GM23338 (cell line): ENCODE measurements at regions not wholly inside any gene's neighbourhood (a gene's known extent, or its start where the extent isn't known, plus 50 kb on each side); places are given as distances from the start of the nearest gene placed in this dataset.

ENCODE experiments used
- ATAC-seq: fragments of 200-7000 bp; cut with Tn5 transposase; 3 replicates; pipeline ENCODE4 v1.9.1; 2020
- DNase-seq: peaks from one replicate; pipeline ENCODE4 v3.0.0-alpha.2; 2015; ENCODE audit warnings: low spot score
- H2AFZ ChIP-seq: fragments of 200-600 bp; sonication (generic); 2 replicates; pipeline ENCODE4 v1.8.0; 2016; ENCODE audit warnings: antibody characterized with exemption, mild to moderate bottlenecking, moderate library complexity
- H3F3A ChIP-seq: fragments of 200-600 bp; sonication (generic); replicated peaks from 2 replicates; pipeline ENCODE4 v1.8.0; 2017; ENCODE audit warnings: antibody characterized with exemption, mixed run types, low read depth
- H3K27ac ChIP-seq: fragments of 200-600 bp; sonication (generic); 2 replicates; pipeline ENCODE4 v1.6.1; 2016; ENCODE audit warnings: low read depth
- H3K27me3 ChIP-seq: fragments of 200-600 bp; sonication (generic); 2 replicates; pipeline ENCODE4 v1.8.0; 2016; ENCODE audit warnings: mild to moderate bottlenecking, mixed run types, moderate library complexity; ENCODE audit not compliant: insufficient read depth
- H3K36me3 ChIP-seq: fragments of 200-600 bp; sonication (generic); 2 replicates; pipeline ENCODE4 v1.8.0; 2016; ENCODE audit warnings: mild to moderate bottlenecking; ENCODE audit not compliant: insufficient read depth
- H3K4me1 ChIP-seq: fragments of 200-600 bp; sonication (generic); 2 replicates; pipeline ENCODE4 v1.8.0; 2016; ENCODE audit warnings: mild to moderate bottlenecking, moderate library complexity; ENCODE audit not compliant: insufficient read depth
- H3K4me2 ChIP-seq: fragments of 200-600 bp; sonication (generic); 2 replicates; pipeline ENCODE4 v1.7.1; 2017; ENCODE audit warnings: mixed run types
- H3K4me3 ChIP-seq: fragments of 200-600 bp; sonication (generic); 2 replicates; pipeline ENCODE4 v1.6.1; 2016; ENCODE audit warnings: mixed run types
- H3K79me2 ChIP-seq: fragments of 200-600 bp; sonication (generic); replicated peaks from 2 replicates; pipeline ENCODE4 v1.8.0; 2017; ENCODE audit warnings: mild to moderate bottlenecking; ENCODE audit not compliant: insufficient read depth
- H3K9me2 ChIP-seq: fragments of 200-600 bp; sonication (generic); 2 replicates; pipeline ENCODE4 v1.8.0; 2017; ENCODE audit not compliant: insufficient read depth
- H4K20me1 ChIP-seq: fragments of 200-600 bp; sonication (generic); replicated peaks from 2 replicates; pipeline ENCODE4 v1.8.0; 2017; ENCODE audit warnings: mild to moderate bottlenecking; ENCODE audit not compliant: insufficient read depth
- H3K27ac Mint-ChIP-seq: 2 replicates; pipeline ENCODE4 v1.8.0; 2020; ENCODE audit warnings: inconsistent platforms, mild to moderate bottlenecking, moderate library complexity, mixed read lengths
- H3K27me3 Mint-ChIP-seq: 3 replicates; pipeline ENCODE4 v1.8.0; 2022; ENCODE audit warnings: low read depth, mild to moderate bottlenecking, moderate library complexity, mixed read lengths, inconsistent platforms; ENCODE audit not compliant: insufficient read depth, poor library complexity
- H3K36me3 Mint-ChIP-seq: 3 replicates; pipeline ENCODE4 v1.8.0; 2021; ENCODE audit warnings: low read depth, mild to moderate bottlenecking, inconsistent platforms, moderate library complexity, mixed read lengths
- H3K4me1 Mint-ChIP-seq: 3 replicates; pipeline ENCODE4 v1.8.0; 2020; ENCODE audit warnings: mild to moderate bottlenecking, inconsistent platforms, mixed read lengths
- H3K4me3 Mint-ChIP-seq: 3 replicates; pipeline ENCODE4 v1.8.0; 2021; ENCODE audit warnings: moderate library complexity, mild to moderate bottlenecking, inconsistent platforms, mixed read lengths
- H3K9me3 Mint-ChIP-seq: 3 replicates; pipeline ENCODE4 v1.8.0; 2020; ENCODE audit warnings: moderate library complexity, mild to moderate bottlenecking, inconsistent platforms, mixed read lengths
- CREB1 ChIP-seq: fragments of 250-450 bp; sonication (Bioruptor Pico); IDR thresholded peaks from 2 replicates; pipeline ENCODE4 v1.5.0; 2020; ENCODE audit warnings: low read depth, mild to moderate bottlenecking, moderate library complexity
- CTCF ChIP-seq, 2 experiments: fragments of 200-600 bp in 1 of 2; sonication (generic) in 1 of 2; conservative IDR thresholded peaks; 2 replicates each; pipeline versions ENCODE4 v1.5.1 to v1.6.1; 2016 to 2017; ENCODE audit warnings: antibody characterized with exemption in 2 of 2, low read depth in 2 of 2, mild to moderate bottlenecking in 2 of 2, moderate library complexity in 1 of 2
- ETS1 ChIP-seq: IDR thresholded peaks from 2 replicates; pipeline ENCODE4 v1.6.1; 2016; ENCODE audit warnings: antibody characterized with exemption
- EZH2 ChIP-seq: fragments of 200-600 bp; sonication (generic); IDR thresholded peaks from one replicate; pipeline ENCODE4 v1.8.0; 2017; ENCODE audit warnings: antibody characterized with exemption, mild to moderate bottlenecking, low read depth; ENCODE audit not compliant: unreplicated experiment
- EZH2phosphoT487 ChIP-seq: fragments of 200-600 bp; sonication (generic); IDR thresholded peaks from one replicate; pipeline ENCODE4 v1.8.1; 2018; ENCODE audit warnings: antibody characterized with exemption; ENCODE audit not compliant: unreplicated experiment
- NANOG ChIP-seq: IDR thresholded peaks from 2 replicates; pipeline ENCODE4 v1.6.1; 2016; ENCODE audit warnings: antibody characterized with exemption, borderline replicate concordance
- POLR2AphosphoS5 ChIP-seq: IDR thresholded peaks from 2 replicates; pipeline ENCODE4 v1.6.1; 2016; ENCODE audit warnings: antibody characterized with exemption, low read depth
- REST ChIP-seq: IDR thresholded peaks from one replicate; pipeline ENCODE4 v1.6.1; 2018; ENCODE audit warnings: antibody characterized with exemption; ENCODE audit not compliant: unreplicated experiment
- STAT1 ChIP-seq: IDR thresholded peaks from one replicate; pipeline ENCODE4 v1.6.1; 2016; ENCODE audit warnings: antibody characterized with exemption; ENCODE audit not compliant: unreplicated experiment
- ZNF114 ChIP-seq: fragments of 250-450 bp; sonication (Bioruptor Pico); IDR thresholded peaks from 2 replicates; pipeline ENCODE4 v1.5.0; 2020; ENCODE audit warnings: mild to moderate bottlenecking, moderate library complexity
- ZNF331 ChIP-seq: fragments of 250-450 bp; sonication (Bioruptor Pico); IDR thresholded peaks from 2 replicates; pipeline ENCODE4 v1.5.0; 2020; ENCODE audit warnings: low read depth, mild to moderate bottlenecking, moderate library complexity

GRCh38 chr1:214958486-214958885, 124.1 kb upstream of the KCNK2 start:
- H3K4me1 ChIP-seq, result no peaks in the 10 kb centered on the region
- no peaks in the 10 kb centered on the region; the same call in 1 of the 2 replicates for H3K9me2 ChIP-seq
- Mint-ChIP-seq H3K4me1 (no peaks in the 10 kb centered on the region), H3K36me3 (no peaks in the 10 kb centered on the region), H3K9me3 (no peaks in the 10 kb centered on the region), H3K4me3 (no peak overlapping the region), H3K27ac (no peak overlapping the region), H3K27me3 (peaks cover 1% of the 10 kb centered on the region)
- no peak for ATAC-seq
- H3K27ac ChIP-seq, result no peak overlapping the region
- no peak for DNase-seq
- no peaks in the 10 kb centered on the region for H3K79me2 ChIP-seq
- no peak overlapping the region for H3K4me3 ChIP-seq
- H4K20me1 ChIP-seq, result no peaks in the 10 kb centered on the region
- no peak overlapping the region for H3K4me2 ChIP-seq
- no peak overlapping the region for H2AFZ ChIP-seq
- H3K36me3 ChIP-seq, result no peaks in the 10 kb centered on the region; the same call in 1 of the 2 replicates
- TF ChIP-seq CTCF (conservative IDR thresholded peaks at IDR 0.05; ENCODE audit: low read depth in 2 of 2), result no peak
- no peak for TF ChIP-seq ZNF331
- TF ChIP-seq CREB1 (CRISPR knock-in tag), result no peak
- TF ChIP-seq STAT1, result no peak
- no peak for TF ChIP-seq ZNF114 (CRISPR knock-in tag)
- TF ChIP-seq EZH2phosphoT487, result no peak
- no peak for TF ChIP-seq EZH2
- TF ChIP-seq POLR2AphosphoS5, result no peak
- TF ChIP-seq NANOG, result no peak
- no peaks in the 10 kb centered on the region for H3F3A ChIP-seq
- no peaks in the 10 kb centered on the region for H3K27me3 ChIP-seq

GRCh38 chr1:214966346-214966745, 116.2 kb upstream of the KCNK2 start:
- no peak overlapping the region for H3K27ac ChIP-seq
- no peak for TF ChIP-seq REST
- no peak for TF ChIP-seq ETS1

More at GRCh38 chr1:214966346-214966745, 116.2 kb upstream of the KCNK2 start:
- Histone ChIP-seq H3K79me2 (no peaks in the 10 kb centered on the region), H3K4me3 (no peak overlapping the region), H2AFZ (peak overlapping the region; percentile 47; the same call in 1 of the 2 replicates), H3K4me1 (no peaks in the 10 kb centered on the region), H3K36me3 (no peaks in the 10 kb centered on the region), H3K27me3 (no peaks in the 10 kb centered on the region), H3F3A (no peaks in the 10 kb centered on the region), H3K4me2 (no peak overlapping the region), H4K20me1 (no peaks in the 10 kb centered on the region), H3K9me2 (no peaks in the 10 kb centered on the region)
- Mint-ChIP-seq H3K4me3 (no peak overlapping the region), H3K9me3 (no peaks in the 10 kb centered on the region), H3K36me3 (no peaks in the 10 kb centered on the region), H3K27me3 (peaks cover under 1% of the 10 kb centered on the region), H3K4me1 (no peaks in the 10 kb centered on the region), H3K27ac (no peak overlapping the region)
- peak; percentile 31; the same call in 1 of the 3 replicates for ATAC-seq
- no peak for DNase-seq
